IMR-90 (cell line): ENCODE measurements at regions not wholly inside any gene's neighbourhood (a gene's known extent, or its start where the extent isn't known, plus 50 kb on each side); places are given as distances from the start of the nearest gene placed in this dataset.

Experiments
- ATAC-seq: fragments of 200-7000 bp; cut with Tn5 transposase; 2 replicates; pipeline ENCODE4 v1.9.1; 2020; ENCODE audit warnings: low read depth, mild to moderate bottlenecking, moderate library complexity
- BruUV-seq: library from RNA; stranded (reverse); fragments of 400-500 nt; replicated peaks from 2 replicates; lab custom pipeline; 2021; lab: Mats Ljungman, UMichigan
- CTCF ChIA-PET: fragments of 300-600 bp; formaldehyde crosslinking; extraction: SDS; loops from one replicate; lab custom pipeline; 2021; ENCODE audit warnings: antibody characterized with exemption; lab: Yijun Ruan, JAX
- POLR2A ChIA-PET: fragments of 300-600 bp; sonication (Branson Sonifier 250); formaldehyde crosslinking; loops from one replicate; lab custom pipeline; 2022; ENCODE audit warnings: antibody characterized with exemption; ENCODE audit not compliant: unreplicated experiment; lab: Charles Lee
- DNase-seq: peaks from one replicate; pipeline ENCODE4 v3.0.0; 2013
- H2AFZ ChIP-seq: replicated peaks from 2 replicates; pipeline ENCODE3; 2013; ENCODE audit warnings: low read length, mild to moderate bottlenecking; ENCODE audit not compliant: poor library complexity
- H2AK5ac ChIP-seq: 2 replicates; pipeline ENCODE4 v1.6.1; 2013; ENCODE audit warnings: low read depth, low read length, inconsistent platforms
- H2AK9ac ChIP-seq: replicated peaks from 2 replicates; pipeline ENCODE3; 2013; ENCODE audit warnings: mild to moderate bottlenecking, low read depth, low read length, moderate library complexity; ENCODE audit not compliant: poor library complexity
- H2BK120ac ChIP-seq: 2 replicates; pipeline ENCODE4 v1.6.1; 2013; ENCODE audit warnings: low read depth, low read length, inconsistent platforms
- H2BK15ac ChIP-seq: 3 replicates; pipeline ENCODE4 v1.6.1; 2013; ENCODE audit warnings: low read depth, low read length, inconsistent platforms
- H2BK20ac ChIP-seq: 2 replicates; pipeline ENCODE4 v1.6.1; 2013; ENCODE audit warnings: low read depth, mild to moderate bottlenecking, inconsistent platforms, low read length, moderate library complexity
- H2BK5ac ChIP-seq: 2 replicates; pipeline ENCODE4 v1.6.1; 2013; ENCODE audit warnings: mild to moderate bottlenecking, low read depth, low read length, inconsistent platforms; ENCODE audit not compliant: poor library complexity, severe bottlenecking
- H3K14ac ChIP-seq: replicated peaks from 2 replicates; pipeline ENCODE4 v1.6.1; 2013; ENCODE audit warnings: low read depth, low read length, inconsistent platforms
- H3K18ac ChIP-seq: 2 replicates; pipeline ENCODE4 v1.6.1; 2013; ENCODE audit warnings: low read depth, low read length, control low read depth
- H3K23ac ChIP-seq: 2 replicates; pipeline ENCODE4 v1.6.1; 2013; ENCODE audit warnings: low read depth, low read length, inconsistent platforms
- H3K27ac ChIP-seq: 2 replicates; pipeline ENCODE4 v1.5.1; 2013; ENCODE audit warnings: mild to moderate bottlenecking, control low read depth, low read length; ENCODE audit not compliant: insufficient read depth
- H3K27me3 ChIP-seq: 2 replicates; pipeline ENCODE4 v1.6.1; 2013; ENCODE audit warnings: low read length; ENCODE audit not compliant: control insufficient read depth, insufficient read depth
- H3K36me3 ChIP-seq: 2 replicates; pipeline ENCODE4 v1.6.1; 2013; ENCODE audit warnings: low read length, mixed read lengths; ENCODE audit not compliant: control insufficient read depth, insufficient read depth
- H3K4ac ChIP-seq: 2 replicates; pipeline ENCODE4 v1.6.1; 2013; ENCODE audit warnings: low read depth, low read length, inconsistent platforms
- H3K4me1 ChIP-seq: 2 replicates; pipeline ENCODE4 v1.6.1; 2013; ENCODE audit warnings: low read length, mixed read lengths; ENCODE audit not compliant: control insufficient read depth, insufficient read depth
- H3K4me2 ChIP-seq: 2 replicates; pipeline ENCODE4 v1.6.1; 2013; ENCODE audit warnings: low read depth, mild to moderate bottlenecking, control low read depth, low read length, moderate library complexity
- H3K4me3 ChIP-seq: 2 replicates; pipeline ENCODE4 v1.5.1; 2013; ENCODE audit warnings: low read depth, mild to moderate bottlenecking, control low read depth, low read length, moderate library complexity; ENCODE audit not compliant: insufficient read depth
- H3K56ac ChIP-seq: 2 replicates; pipeline ENCODE4 v1.6.1; 2013; ENCODE audit warnings: low read length, inconsistent platforms; ENCODE audit not compliant: insufficient read depth; ENCODE audit errors: extremely low read depth
- H3K79me1 ChIP-seq, 2 experiments: 2 replicates each; pipeline ENCODE4 v1.6.1; 2013; ENCODE audit warnings: low read length in 2 of 2, inconsistent platforms in 1 of 2, low read depth in 1 of 2
- H3K9ac ChIP-seq: 2 replicates; pipeline ENCODE4 v1.6.1; 2013; ENCODE audit warnings: low read depth, low read length, control low read depth
- H3K9me1 ChIP-seq: 2 replicates; pipeline ENCODE4 v1.6.1; 2013; ENCODE audit warnings: low read length, inconsistent platforms; ENCODE audit not compliant: insufficient read depth
- H3K9me3 ChIP-seq: 2 replicates; pipeline ENCODE4 v1.6.1; 2013; ENCODE audit warnings: low read length; ENCODE audit not compliant: control insufficient read depth, insufficient read depth
- H4K20me1 ChIP-seq: 2 replicates; pipeline ENCODE4 v1.6.1; 2013; ENCODE audit warnings: low read length, inconsistent platforms; ENCODE audit not compliant: insufficient read depth
- H4K5ac ChIP-seq: 2 replicates; pipeline ENCODE4 v1.6.1; 2013; ENCODE audit warnings: mild to moderate bottlenecking, low read depth, low read length, control low read depth
- H4K8ac ChIP-seq, 2 experiments: 2 replicates each; pipeline ENCODE4 v1.6.1; 2013; ENCODE audit warnings: low read depth in 2 of 2, low read length in 2 of 2, control low read depth in 1 of 2, inconsistent platforms in 1 of 2
- H4K91ac ChIP-seq: 2 replicates; pipeline ENCODE4 v1.6.1; 2013; ENCODE audit warnings: low read depth, low read length, inconsistent platforms; ENCODE audit not compliant: insufficient read depth
- BHLHE40 ChIP-seq: fragments of 150-350 bp; IDR thresholded peaks from 2 replicates; pipeline ENCODE4 v1.6.1; 2016; ENCODE audit warnings: mild to moderate bottlenecking, low read depth, low read length
- CEBPB ChIP-seq: IDR thresholded peaks from 2 replicates; pipeline ENCODE4 v1.6.1; 2012; ENCODE audit warnings: low read depth, low read length, improper control_type of control experiment
- CHD1 ChIP-seq: IDR thresholded peaks from 2 replicates; pipeline ENCODE4 v1.6.1; 2012; ENCODE audit warnings: low read depth, low read length, improper control_type of control experiment
- CTCF ChIP-seq: conservative IDR thresholded peaks from 2 replicates; pipeline ENCODE4 v1.5.1; 2012; ENCODE audit warnings: mild to moderate bottlenecking, low read depth, low read length, improper control_type of control experiment
- ELK1 ChIP-seq: fragments of 150-350 bp; IDR thresholded peaks from 2 replicates; pipeline ENCODE4 v1.6.1; 2016; ENCODE audit warnings: low read depth, mild to moderate bottlenecking, low read length, moderate library complexity, borderline replicate concordance
- FOS ChIP-seq: fragments of 150-350 bp; IDR thresholded peaks from 2 replicates; pipeline ENCODE4 v1.6.1; 2016; ENCODE audit warnings: low read depth, low read length
- MAFK ChIP-seq: IDR thresholded peaks from 2 replicates; pipeline ENCODE4 v1.6.1; 2012; ENCODE audit warnings: low read depth, low read length, improper control_type of control experiment
- MXI1 ChIP-seq: IDR thresholded peaks from 2 replicates; pipeline ENCODE4 v1.6.1; 2012; ENCODE audit warnings: low read depth, mild to moderate bottlenecking, low read length, moderate library complexity, borderline replicate concordance
- NFE2L2 ChIP-seq: fragments of 150-350 bp; IDR thresholded peaks from 2 replicates; pipeline ENCODE4 v1.6.1; 2016; ENCODE audit warnings: low read depth, mild to moderate bottlenecking, low read length
- POLR2A ChIP-seq: IDR thresholded peaks from 2 replicates; pipeline ENCODE4 v1.6.1; 2012; ENCODE audit warnings: mild to moderate bottlenecking, low read depth, low read length
- RAD21 ChIP-seq: IDR thresholded peaks from 2 replicates; pipeline ENCODE4 v1.6.1; 2012; ENCODE audit warnings: low read length, improper control_type of control experiment
- RCOR1 ChIP-seq: IDR thresholded peaks from 2 replicates; pipeline ENCODE4 v1.6.1; 2012; ENCODE audit warnings: mild to moderate bottlenecking, low read length, improper control_type of control experiment; ENCODE audit not compliant: insufficient replicate concordance
- RFX5 ChIP-seq: IDR thresholded peaks from 2 replicates; pipeline ENCODE4 v1.8.0; 2012; ENCODE audit warnings: low read depth, mild to moderate bottlenecking, low read length, moderate library complexity
- USF2 ChIP-seq: fragments of 150-350 bp; IDR thresholded peaks from 2 replicates; pipeline ENCODE4 v1.6.1; 2017; ENCODE audit warnings: mild to moderate bottlenecking, antibody characterized with exemption, low read length, low read depth
- WGBS, 2 experiments: methylation state at CpG; one replicate each; pipeline versions ENCODE4 v1.1.5 to v1.1.7; 2013; ENCODE audit warnings: missing lambda C conversion rate in 2 of 2; ENCODE audit not compliant: insufficient read length in 1 of 2; ENCODE audit errors: extremely low coverage in 2 of 2; 5-methylcytosine and 5-hydroxymethylcytosine counted together
- dilution Hi-C: fragments of 300-500 bp; cut with HindIII; formaldehyde crosslinking; loops from one replicate; pipeline ENCODE4 v1.14.3; 2018; ENCODE audit warnings: low sequenced_read_pairs; ENCODE audit not compliant: unreplicated experiment
- in situ Hi-C: fragments of 300-500 bp; cut with MboI; formaldehyde crosslinking; loops from 3 replicates; pipeline ENCODE4 v1.14.3; 2019; ENCODE audit warnings: low sequenced_read_pairs, inconsistent platforms, mixed read lengths
- intact Hi-C: fragments of 100-400 bp; cut with micrococcal nuclease; formaldehyde crosslinking; loops from 2 replicates; pipeline ENCODE4 v1.10.0; 2022

GRCh38 chr5:174563899-174564298, 160.5 kb upstream of the MSX2 start:
- no peak overlapping the region for H3K27ac ChIP-seq

More at GRCh38 chr5:174563899-174564298, 160.5 kb upstream of the MSX2 start:
- ChIA-PET CTCF (no interaction called here), POLR2A (no interaction called here)
- H3K18ac ChIP-seq = peak overlapping the region; percentile 12; the same call in 1 of the 2 replicates
- no peak overlapping the region for H3K14ac ChIP-seq
- BruUV-seq = no TSS peak
- no peak overlapping the region for H4K5ac ChIP-seq
- intact Hi-C loops = no loop called here
- H2AFZ ChIP-seq = peak overlapping the region; percentile 63
- WGBS, 2 experiments = no CpG with 5 or more reads among the region's 9 CpGs
- no peak overlapping the region for H4K8ac ChIP-seq
- H3K56ac ChIP-seq = no peak overlapping the region
- DNase-seq (peak; percentile 32), ATAC-seq (no peak)
- no peaks in the 10 kb centered on the region for H3K27me3 ChIP-seq
- H3K4me2 ChIP-seq = no peak overlapping the region; the same call in 1 of the 2 replicates
- no peaks in the 10 kb centered on the region for H3K36me3 ChIP-seq
- H3K9me3 ChIP-seq = no peaks in the 10 kb centered on the region
- H3K23ac ChIP-seq = no peak overlapping the region
- no peaks in the 10 kb centered on the region for H3K9me1 ChIP-seq
- H4K91ac ChIP-seq = no peak overlapping the region; the same call in 1 of the 2 replicates
- H2BK5ac ChIP-seq = no peak overlapping the region
- peaks cover 10% of the 10 kb centered on the region for H3K4me1 ChIP-seq
- H2BK120ac ChIP-seq = peak overlapping the region; percentile 22
- H2AK5ac ChIP-seq = no peak overlapping the region
- H3K79me1 ChIP-seq = no peaks in the 10 kb centered on the region
- in situ Hi-C loops = no loop called here
- no peak overlapping the region for H2BK15ac ChIP-seq
- H2BK20ac ChIP-seq = peak overlapping the region; percentile 27; the same call in 1 of the 2 replicates
- dilution Hi-C loops = no loop called here
- no peaks in the 10 kb centered on the region for H4K20me1 ChIP-seq
- H2AK9ac ChIP-seq = no peak overlapping the region
- no peak overlapping the region for H3K4ac ChIP-seq
- TF ChIP-seq RFX5 = no peak
- no peak for TF ChIP-seq CEBPB
- TF ChIP-seq MXI1 = no peak
- TF ChIP-seq RCOR1 = no peak
- no peak for TF ChIP-seq BHLHE40
- no peak for TF ChIP-seq FOS
- TF ChIP-seq CHD1 = no peak
- no peak for TF ChIP-seq MAFK
- no peak for TF ChIP-seq CTCF
- no peak for TF ChIP-seq USF2
- TF ChIP-seq NFE2L2 = no peak
- TF ChIP-seq ELK1 = no peak
- TF ChIP-seq POLR2A = no peak
- TF ChIP-seq RAD21 = no peak
- H3K4me3 ChIP-seq = no peak overlapping the region
- H3K9ac ChIP-seq = no peak overlapping the region
